Karpas-422 (cell line): ENCODE measurements at regions not wholly inside any gene's neighbourhood (a gene's known extent, or its start where the extent isn't known, plus 50 kb on each side); places are given as distances from the start of the nearest gene placed in this dataset.

ENCODE experiments used
- DNase-seq: peaks from one replicate; pipeline ENCODE4 v3.0.0-alpha.2; 2015
- H2AFZ ChIP-seq: fragments of 200-600 bp; sonication (generic); 2 replicates; pipeline ENCODE4 v1.6.1; 2014; ENCODE audit warnings: antibody characterized with exemption, low read length, mixed read lengths
- H3K27ac ChIP-seq: fragments of 200-600 bp; sonication (generic); 2 replicates; pipeline ENCODE4 v1.5.1; 2014; ENCODE audit warnings: mild to moderate bottlenecking, low read length, moderate library complexity
- H3K27me3 ChIP-seq: fragments of 200-600 bp; sonication (generic); 2 replicates; pipeline ENCODE4 v1.6.1; 2014; ENCODE audit warnings: low read length, mixed read lengths
- H3K36me3 ChIP-seq: fragments of 200-600 bp; sonication (generic); 2 replicates; pipeline ENCODE4 v1.6.1; 2014; ENCODE audit warnings: low read length, mixed read lengths; ENCODE audit not compliant: insufficient read depth
- H3K4me1 ChIP-seq: fragments of 200-600 bp; sonication (generic); 2 replicates; pipeline ENCODE4 v1.6.1; 2014; ENCODE audit warnings: mild to moderate bottlenecking, low read length, mixed read lengths
- H3K4me2 ChIP-seq: fragments of 200-600 bp; sonication (generic); 2 replicates; pipeline ENCODE4 v1.6.1; 2014; ENCODE audit warnings: low read length, low read depth, mild to moderate bottlenecking; ENCODE audit not compliant: poor library complexity, severe bottlenecking
- H3K4me3 ChIP-seq: fragments of 200-600 bp; sonication (generic); 2 replicates; pipeline ENCODE4 v1.5.1; 2014; ENCODE audit warnings: mild to moderate bottlenecking, antibody characterized with exemption, low read length, mixed read lengths
- H3K79me2 ChIP-seq: fragments of 200-600 bp; sonication (generic); 2 replicates; pipeline ENCODE4 v1.6.1; 2014; ENCODE audit warnings: mild to moderate bottlenecking, low read length, mixed read lengths
- H3K9ac ChIP-seq: fragments of 200-600 bp; sonication (generic); 2 replicates; pipeline ENCODE4 v1.6.0; 2014; ENCODE audit warnings: low read length
- H3K9me2 ChIP-seq: fragments of 200-600 bp; sonication (generic), shearing (Covaris generic); replicated peaks from 2 replicates; pipeline ENCODE4 v1.6.0; 2014; ENCODE audit warnings: mild to moderate bottlenecking, low read length, moderate library complexity; ENCODE audit not compliant: insufficient read depth
- H3K9me3 ChIP-seq: fragments of 300-700, 200-600 bp; sonication (generic); 2 replicates; pipeline ENCODE4 v1.6.1; 2014; ENCODE audit warnings: low read length, mixed read lengths
- H4K20me1 ChIP-seq: fragments of 200-600 bp; sonication (generic); 2 replicates; pipeline ENCODE4 v1.6.1; 2014; ENCODE audit warnings: mild to moderate bottlenecking, antibody characterized with exemption, low read length, low read depth; ENCODE audit not compliant: insufficient read depth

- no peak for DNase-seq
- Histone ChIP-seq H3K4me1 (no peaks in the 10 kb centered on the region), H3K9me3 (peaks cover 3% of the 10 kb centered on the region), H3K9ac (no peak overlapping the region), H2AFZ (no peak overlapping the region), H3K4me3 (no peak overlapping the region), H4K20me1 (no peaks in the 10 kb centered on the region), H3K9me2 (no peaks in the 10 kb centered on the region), H3K27me3 (no peaks in the 10 kb centered on the region), H3K4me2 (no peak overlapping the region), H3K36me3 (no peaks in the 10 kb centered on the region), H3K79me2 (no peaks in the 10 kb centered on the region), H3K27ac (no peak overlapping the region)
Measured at GRCh38 chr5:107314330-107314729, 356.4 kb downstream of the EFNA5 start.

GRCh38 chr5:107313921-107314320, 356.8 kb downstream of the EFNA5 start:
- H3K27me3 ChIP-seq, result no peaks in the 10 kb centered on the region
- no peaks in the 10 kb centered on the region for H3K36me3 ChIP-seq
- no peak overlapping the region for H3K9ac ChIP-seq
- H3K79me2 ChIP-seq, result no peaks in the 10 kb centered on the region
- no peak for DNase-seq
- no peak overlapping the region for H3K27ac ChIP-seq
- peaks cover 3% of the 10 kb centered on the region for H3K9me3 ChIP-seq
- H3K9me2 ChIP-seq, result no peaks in the 10 kb centered on the region
- H2AFZ ChIP-seq, result no peak overlapping the region
- H3K4me1 ChIP-seq, result no peaks in the 10 kb centered on the region
- no peak overlapping the region for H3K4me3 ChIP-seq
- H4K20me1 ChIP-seq, result no peaks in the 10 kb centered on the region
- H3K4me2 ChIP-seq, result no peak overlapping the region

GRCh38 chr5:107313098-107313497, 357.6 kb downstream of the EFNA5 start:
- Histone ChIP-seq H3K4me3 (no peak overlapping the region), H3K79me2 (no peaks in the 10 kb centered on the region), H3K9me3 (peaks cover 3% of the 10 kb centered on the region), H3K4me1 (no peaks in the 10 kb centered on the region), H3K9ac (no peak overlapping the region), H3K9me2 (no peaks in the 10 kb centered on the region; the same call in 1 of the 2 replicates), H3K27ac (no peak overlapping the region), H3K27me3 (no peaks in the 10 kb centered on the region), H3K4me2 (no peak overlapping the region), H3K36me3 (no peaks in the 10 kb centered on the region), H2AFZ (no peak overlapping the region), H4K20me1 (no peaks in the 10 kb centered on the region)
- no peak for DNase-seq

GRCh38 chr5:107310181-107310580, 360.6 kb downstream of the EFNA5 start:
- Histone ChIP-seq H3K4me3 (no peak overlapping the region), H3K27me3 (no peaks in the 10 kb centered on the region), H3K4me1 (no peaks in the 10 kb centered on the region), H3K4me2 (no peak overlapping the region), H3K27ac (no peak overlapping the region), H3K9me2 (no peaks in the 10 kb centered on the region; the same call in 1 of the 2 replicates), H3K79me2 (no peaks in the 10 kb centered on the region), H3K36me3 (no peaks in the 10 kb centered on the region), H3K9ac (no peak overlapping the region), H4K20me1 (no peaks in the 10 kb centered on the region), H2AFZ (no peak overlapping the region), H3K9me3 (peaks cover 3% of the 10 kb centered on the region; the same call in 1 of the 2 replicates)
- DNase-seq, result no peak

- Histone ChIP-seq H3K9me3 (peaks cover 3% of the 10 kb centered on the region; the same call in 1 of the 2 replicates), H3K9ac (no peak overlapping the region), H3K27me3 (no peaks in the 10 kb centered on the region), H4K20me1 (no peaks in the 10 kb centered on the region), H2AFZ (no peak overlapping the region), H3K4me1 (no peaks in the 10 kb centered on the region), H3K36me3 (no peaks in the 10 kb centered on the region), H3K9me2 (no peaks in the 10 kb centered on the region; the same call in 1 of the 2 replicates), H3K4me3 (no peak overlapping the region), H3K4me2 (no peak overlapping the region), H3K79me2 (no peaks in the 10 kb centered on the region), H3K27ac (no peak overlapping the region)
- DNase-seq, result no peak
Measured at GRCh38 chr5:107306594-107306993, 364.1 kb downstream of the EFNA5 start.

- no peak for DNase-seq
- Histone ChIP-seq H3K4me1 (no peaks in the 10 kb centered on the region), H3K27ac (no peak overlapping the region), H3K9me2 (no peaks in the 10 kb centered on the region; the same call in 1 of the 2 replicates), H2AFZ (no peak overlapping the region), H4K20me1 (no peaks in the 10 kb centered on the region), H3K27me3 (no peaks in the 10 kb centered on the region), H3K9me3 (peaks cover 3% of the 10 kb centered on the region; the same call in 1 of the 2 replicates), H3K79me2 (no peaks in the 10 kb centered on the region), H3K4me3 (no peak overlapping the region), H3K36me3 (no peaks in the 10 kb centered on the region), H3K4me2 (no peak overlapping the region), H3K9ac (no peak overlapping the region)
Measured at GRCh38 chr5:107306002-107306401, 364.7 kb downstream of the EFNA5 start.

- Histone ChIP-seq H3K27ac (no peak overlapping the region), H4K20me1 (no peaks in the 10 kb centered on the region), H3K9me3 (no peaks in the 10 kb centered on the region; the same call in 1 of the 2 replicates), H3K9ac (no peak overlapping the region), H3K4me1 (no peaks in the 10 kb centered on the region), H2AFZ (no peak overlapping the region), H3K4me3 (no peak overlapping the region), H3K27me3 (no peaks in the 10 kb centered on the region), H3K36me3 (no peaks in the 10 kb centered on the region), H3K9me2 (no peaks in the 10 kb centered on the region; the same call in 1 of the 2 replicates), H3K4me2 (no peak overlapping the region), H3K79me2 (no peaks in the 10 kb centered on the region)
- no peak for DNase-seq
Measured at GRCh38 chr5:107304684-107305083, 366.1 kb downstream of the EFNA5 start.

GRCh38 chr5:107303171-107303968, 367.4 kb downstream of the EFNA5 start:
- Histone ChIP-seq H4K20me1 (no peaks in the 10 kb centered on the region), H3K4me3 (no peak overlapping the region), H3K4me1 (no peaks in the 10 kb centered on the region), H2AFZ (no peak overlapping the region), H3K9me3 (no peaks in the 10 kb centered on the region), H3K9me2 (no peaks in the 10 kb centered on the region; the same call in 1 of the 2 replicates), H3K9ac (no peak overlapping the region), H3K4me2 (no peak overlapping the region), H3K79me2 (no peaks in the 10 kb centered on the region), H3K27ac (no peak overlapping the region), H3K27me3 (no peaks in the 10 kb centered on the region), H3K36me3 (no peaks in the 10 kb centered on the region)
- no peak for DNase-seq
